Caco-2 (cell line): ENCODE measurements at regions not wholly inside any gene's neighbourhood (a gene's known extent, or its start where the extent isn't known, plus 50 kb on each side); places are given as distances from the start of the nearest gene placed in this dataset.

Source experiments
- BruUV-seq: library from RNA; stranded (reverse); fragments of 400-500 nt; replicated peaks from 2 replicates; lab custom pipeline; 2021; lab: Mats Ljungman, UMichigan
- CTCF ChIA-PET: fragments of 300-600 bp; sonication (Branson Sonifier 250); formaldehyde crosslinking; loops from one replicate; lab custom pipeline; 2022; ENCODE audit warnings: antibody characterized with exemption; lab: Charles Lee
- POLR2A ChIA-PET: fragments of 300-600 bp; sonication (Branson Sonifier 250); formaldehyde crosslinking; loops from one replicate; lab custom pipeline; 2022; ENCODE audit warnings: antibody characterized with exemption; lab: Charles Lee
- DNase-seq, 2 experiments: peaks; one replicate each; pipeline versions ENCODE4 v3.0.0 to v3.0.0-alpha.2; 2020 to 2022
- H3K27me3 ChIP-seq: replicated peaks from 2 replicates; pipeline ENCODE4 v1.6.0; 2011; ENCODE audit warnings: low read length; ENCODE audit not compliant: control insufficient read depth, insufficient read depth
- H3K36me3 ChIP-seq: 2 replicates; pipeline ENCODE4 v1.5.1; 2011; ENCODE audit warnings: low read length; ENCODE audit not compliant: control insufficient read depth, insufficient read depth
- H3K4me1 ChIP-seq: fragments of 250-450 bp; sonication (Bioruptor Pico); 2 replicates; pipeline ENCODE4 v1.5.1; 2020; ENCODE audit warnings: mild to moderate bottlenecking
- H3K4me3 ChIP-seq: 2 replicates; pipeline ENCODE4 v1.5.1; 2011; ENCODE audit warnings: low read depth, mild to moderate bottlenecking, control low read depth, low read length
- H3K9me3 ChIP-seq: fragments of 250-450 bp; sonication (Bioruptor Pico); 2 replicates; pipeline ENCODE4 v1.5.1; 2020; ENCODE audit warnings: mild to moderate bottlenecking, moderate library complexity
- H3K27ac Mint-ChIP-seq: one replicate; pipeline ENCODE4 v1.8.0; 2022; ENCODE audit warnings: mixed read lengths; ENCODE audit not compliant: unreplicated experiment
- H3K27me3 Mint-ChIP-seq: one replicate; pipeline ENCODE4 v1.8.0; 2022; ENCODE audit warnings: mixed read lengths; ENCODE audit not compliant: insufficient read depth, unreplicated experiment
- H3K36me3 Mint-ChIP-seq: one replicate; pipeline ENCODE4 v1.8.0; 2022; ENCODE audit warnings: mild to moderate bottlenecking, mixed read lengths; ENCODE audit not compliant: insufficient read depth, unreplicated experiment
- H3K4me1 Mint-ChIP-seq: one replicate; pipeline ENCODE4 v1.8.0; 2022; ENCODE audit warnings: low read depth, mixed read lengths; ENCODE audit not compliant: unreplicated experiment
- H3K4me3 Mint-ChIP-seq: one replicate; pipeline ENCODE4 v1.8.0; 2022; ENCODE audit warnings: mild to moderate bottlenecking, moderate library complexity, mixed read lengths; ENCODE audit not compliant: unreplicated experiment
- H3K9me3 Mint-ChIP-seq: one replicate; pipeline ENCODE4 v1.8.0; 2022; ENCODE audit warnings: mixed read lengths; ENCODE audit not compliant: unreplicated experiment
- intact Hi-C: fragments of 100-400 bp; cut with micrococcal nuclease; formaldehyde crosslinking; loops from one replicate; pipeline ENCODE4 v1.10.0; 2022; ENCODE audit not compliant: unreplicated experiment
- TF ChIP-seq, protein P1 (sequence below), 2 experiments: fragments of 200-600 bp in 1 of 2; IDR thresholded peaks; 1 replicate in 1 of 2; 2 replicates in 1 of 2; pipeline versions ENCODE4 v1.5.1 to v1.8.0; 2011 to 2022; ENCODE audit warnings: antibody characterized with exemption in 1 of 2, control low read depth in 1 of 2, inconsistent platforms in 1 of 2, low read depth in 1 of 2, low read length in 1 of 2, mild to moderate bottlenecking in 1 of 2, moderate library complexity in 1 of 2; ENCODE audit not compliant: insufficient read depth in 1 of 2, severe bottlenecking in 1 of 2, unreplicated experiment in 1 of 2

- Histone ChIP-seq H3K36me3 (no peaks in the 10 kb centered on the region), H3K9me3 (no peaks in the 10 kb centered on the region), H3K4me1 (peaks cover 40% of the 10 kb centered on the region), H3K4me3 (no peak overlapping the region), H3K27me3 (no peaks in the 10 kb centered on the region)
- CTCF ChIA-PET = interaction anchor here (0.7 to 1.1 kb wide), 2 partner anchors 20 to 89 kb away, joined by 3 to 4 read pairs; no protein-coding TSS in a partner anchor
- POLR2A ChIA-PET = interaction anchor here (0.6 to 0.9 kb wide), 2 partner anchors 9 to 158 kb away, joined by 3 to 4 read pairs; no protein-coding TSS in a partner anchor
- BruUV-seq = no TSS peak
- Mint-ChIP-seq H3K9me3 (no peaks in the 10 kb centered on the region), H3K27ac (no peak overlapping the region), H3K36me3 (no peaks in the 10 kb centered on the region), H3K4me3 (no peak overlapping the region), H3K27me3 (no peaks in the 10 kb centered on the region), H3K4me1 (peaks cover 36% of the 10 kb centered on the region)
- intact Hi-C loops = no loop called here
- DNase-seq = no peak
- TF ChIP-seq, protein P1, sequence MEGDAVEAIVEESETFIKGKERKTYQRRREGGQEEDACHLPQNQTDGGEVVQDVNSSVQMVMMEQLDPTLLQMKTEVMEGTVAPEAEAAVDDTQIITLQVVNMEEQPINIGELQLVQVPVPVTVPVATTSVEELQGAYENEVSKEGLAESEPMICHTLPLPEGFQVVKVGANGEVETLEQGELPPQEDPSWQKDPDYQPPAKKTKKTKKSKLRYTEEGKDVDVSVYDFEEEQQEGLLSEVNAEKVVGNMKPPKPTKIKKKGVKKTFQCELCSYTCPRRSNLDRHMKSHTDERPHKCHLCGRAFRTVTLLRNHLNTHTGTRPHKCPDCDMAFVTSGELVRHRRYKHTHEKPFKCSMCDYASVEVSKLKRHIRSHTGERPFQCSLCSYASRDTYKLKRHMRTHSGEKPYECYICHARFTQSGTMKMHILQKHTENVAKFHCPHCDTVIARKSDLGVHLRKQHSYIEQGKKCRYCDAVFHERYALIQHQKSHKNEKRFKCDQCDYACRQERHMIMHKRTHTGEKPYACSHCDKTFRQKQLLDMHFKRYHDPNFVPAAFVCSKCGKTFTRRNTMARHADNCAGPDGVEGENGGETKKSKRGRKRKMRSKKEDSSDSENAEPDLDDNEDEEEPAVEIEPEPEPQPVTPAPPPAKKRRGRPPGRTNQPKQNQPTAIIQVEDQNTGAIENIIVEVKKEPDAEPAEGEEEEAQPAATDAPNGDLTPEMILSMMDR (IDR thresholded peaks at IDR 0.05; ENCODE audit: insufficient read depth in 1 of 2, low read depth in 1 of 2, low read length in 1 of 2, severe bottlenecking in 1 of 2, unreplicated experiment in 1 of 2) = no peak
Observed at GRCh38 chr20:50374541-50375078, 135.6 kb upstream of the PTPN1 start.

- intact Hi-C loops = no loop called here
- ChIA-PET CTCF (no interaction called here), POLR2A (no interaction called here)
- no peak for DNase-seq
- Histone ChIP-seq H3K4me1 (peaks cover 42% of the 10 kb centered on the region), H3K36me3 (no peaks in the 10 kb centered on the region), H3K4me3 (no peak overlapping the region), H3K27me3 (no peaks in the 10 kb centered on the region), H3K9me3 (no peaks in the 10 kb centered on the region)
- Mint-ChIP-seq H3K27ac (no peak overlapping the region), H3K4me3 (no peak overlapping the region), H3K27me3 (no peaks in the 10 kb centered on the region), H3K36me3 (no peaks in the 10 kb centered on the region), H3K9me3 (no peaks in the 10 kb centered on the region), H3K4me1 (peaks cover 43% of the 10 kb centered on the region)
- no TSS peak for BruUV-seq
- TF ChIP-seq, protein P1 (IDR thresholded peaks at IDR 0.05; ENCODE audit: insufficient read depth in 1 of 2, low read depth in 1 of 2, low read length in 1 of 2, severe bottlenecking in 1 of 2, unreplicated experiment in 1 of 2) = no peak
Observed at GRCh38 chr20:50376179-50376887, 133.8 kb upstream of the PTPN1 start.

DNA sequence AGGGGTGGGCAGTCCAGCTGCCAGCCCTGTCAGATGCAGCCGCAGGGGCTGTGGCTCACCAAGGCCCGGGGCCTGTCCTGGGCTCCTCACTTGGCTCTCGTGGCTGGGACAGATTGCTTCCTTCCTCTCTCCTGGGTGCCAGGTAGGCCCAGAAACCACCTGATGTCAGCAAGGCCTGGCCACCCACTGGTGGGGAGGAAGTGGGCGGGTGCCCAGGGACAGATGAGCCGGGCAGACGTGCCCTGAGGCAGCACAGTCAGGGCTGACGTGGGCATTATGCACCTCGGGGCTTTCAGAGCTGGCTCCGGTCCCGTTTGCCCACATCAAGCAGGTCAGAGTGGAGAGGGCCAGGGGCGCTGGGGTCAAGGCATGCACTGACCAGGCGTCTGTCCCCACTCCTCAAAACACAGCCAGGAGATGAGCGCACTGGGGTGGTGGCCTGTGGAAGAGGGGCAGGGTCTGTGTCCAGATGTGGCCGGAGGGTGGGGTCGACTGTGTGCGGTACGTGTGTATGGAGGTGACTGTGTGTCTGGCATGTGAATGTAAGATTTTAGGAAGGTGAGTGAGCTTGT is 133.2 kb upstream of the PTPN1 start:
- intact Hi-C loops = no loop called here
- peaks cover 43% of the 10 kb centered on the region for H3K4me1 ChIP-seq
- H3K27me3 ChIP-seq = no peaks in the 10 kb centered on the region
- TF ChIP-seq, protein P1 (IDR thresholded peaks at IDR 0.05; ENCODE audit: insufficient read depth in 1 of 2, low read depth in 1 of 2, low read length in 1 of 2, severe bottlenecking in 1 of 2, unreplicated experiment in 1 of 2) = no peak
- no peak overlapping the region for H3K4me3 ChIP-seq
- Mint-ChIP-seq H3K4me1 (peaks cover 43% of the 10 kb centered on the region), H3K36me3 (no peaks in the 10 kb centered on the region), H3K4me3 (no peak overlapping the region), H3K9me3 (no peaks in the 10 kb centered on the region), H3K27ac (peak overlapping the region; percentile 0), H3K27me3 (no peaks in the 10 kb centered on the region)
- DNase-seq = no peak
- CTCF ChIA-PET = no interaction called here
- H3K36me3 ChIP-seq = no peaks in the 10 kb centered on the region
- no TSS peak for BruUV-seq
- POLR2A ChIA-PET = no interaction called here
- H3K9me3 ChIP-seq = no peaks in the 10 kb centered on the region
